ENCODE measurements at regions not wholly inside any gene's neighbourhood (a gene's known extent, or its start where the extent isn't known, plus 50 kb on each side); places are given as distances from the start of the nearest gene placed in this dataset.

- ATAC-seq: peak; percentile 85
- peak; percentile 37; the same call in 1 of the 2 replicates for TF ChIP-seq ISL1 (CRISPR knock-in tag; IDR thresholded peaks at IDR 0.05)
- TF ChIP-seq ZC3H10 (CRISPR knock-in tag; IDR thresholded peaks at IDR 0.05): no peak
- no peak for TF ChIP-seq ESRRG (CRISPR knock-in tag; IDR thresholded peaks at IDR 0.05)
- TF ChIP-seq CREB5 (CRISPR knock-in tag; IDR thresholded peaks at IDR 0.05; ENCODE audit: low read depth): no peak
These were observed 189.9 kb upstream of the TANK start for GRCh38 chr2:160970052-160970965.

GRCh38 chr2:160973991-160974390, 186.2 kb upstream of the TANK start:
- no peak for ATAC-seq

GRCh38 chr2:160974803-160975202, 185.4 kb upstream of the TANK start:
- ATAC-seq: no peak
- TF ChIP-seq TOX (CRISPR knock-in tag; IDR thresholded peaks at IDR 0.05; ENCODE audit: borderline replicate concordance) (no peak), CSDC2 (CRISPR knock-in tag; IDR thresholded peaks at IDR 0.05) (no peak), ESRRG (CRISPR knock-in tag; IDR thresholded peaks at IDR 0.05) (no peak), PPARA (CRISPR knock-in tag; IDR thresholded peaks at IDR 0.05; ENCODE audit: borderline replicate concordance) (no peak), ZNF565 (CRISPR knock-in tag; conservative IDR thresholded peaks at IDR 0.05; ENCODE audit: low read depth) (no peak), GLIS3 (CRISPR knock-in tag; IDR thresholded peaks at IDR 0.05) (no peak), ZFP30 (CRISPR knock-in tag; IDR thresholded peaks at IDR 0.05) (no peak), ISL1 (CRISPR knock-in tag; IDR thresholded peaks at IDR 0.05) (no peak), OSR1 (CRISPR knock-in tag; IDR thresholded peaks at IDR 0.05) (no peak), BACH2 (CRISPR knock-in tag; IDR thresholded peaks at IDR 0.05; ENCODE audit: borderline replicate concordance) (no peak), CSRNP3 (CRISPR knock-in tag; IDR thresholded peaks at IDR 0.05) (no peak), PATZ1 (CRISPR knock-in tag; IDR thresholded peaks at IDR 0.05; ENCODE audit: borderline replicate concordance) (no peak), SNAI2 (CRISPR knock-in tag; IDR thresholded peaks at IDR 0.05) (no peak), POU6F1 (CRISPR knock-in tag; IDR thresholded peaks at IDR 0.05; ENCODE audit: borderline replicate concordance, low read depth) (no peak), ZFP3 (CRISPR knock-in tag; IDR thresholded peaks at IDR 0.05) (no peak)

More at GRCh38 chr2:160973991-160974390, 186.2 kb upstream of the TANK start:
- TF ChIP-seq SNAI2 (CRISPR knock-in tag; IDR thresholded peaks at IDR 0.05) (no peak), TCF4 (CRISPR knock-in tag; IDR thresholded peaks at IDR 0.05; ENCODE audit: borderline replicate concordance) (no peak), TSHZ2 (CRISPR knock-in tag; IDR thresholded peaks at IDR 0.05) (no peak), ZFP30 (CRISPR knock-in tag; IDR thresholded peaks at IDR 0.05) (no peak), ARNTL (CRISPR knock-in tag; IDR thresholded peaks at IDR 0.05; ENCODE audit: borderline replicate concordance, low read depth) (no peak), ESRRG (CRISPR knock-in tag; IDR thresholded peaks at IDR 0.05) (no peak), ZNF565 (CRISPR knock-in tag; conservative IDR thresholded peaks at IDR 0.05; ENCODE audit: low read depth) (no peak), ZFP3 (CRISPR knock-in tag; IDR thresholded peaks at IDR 0.05) (no peak), PPARA (CRISPR knock-in tag; IDR thresholded peaks at IDR 0.05; ENCODE audit: borderline replicate concordance) (no peak), PATZ1 (CRISPR knock-in tag; IDR thresholded peaks at IDR 0.05; ENCODE audit: borderline replicate concordance) (no peak), CSDC2 (CRISPR knock-in tag; IDR thresholded peaks at IDR 0.05) (no peak)

Data from SK-N-SH treated with all-trans-retinoic acid at 6 μM for 48 hours (cell line).